22Rv1 (cell line): ENCODE measurements at regions not wholly inside any gene's neighbourhood (a gene's known extent, or its start where the extent isn't known, plus 50 kb on each side); places are given as distances from the start of the nearest gene placed in this dataset.

ENCODE experiments used
- CTCF ChIP-seq: fragments of 450-650 bp; IDR thresholded peaks from 2 replicates; pipeline ENCODE4 v1.5.1; 2017; ENCODE audit warnings: mild to moderate bottlenecking
- ZFX ChIP-seq: fragments of 450-650 bp; IDR thresholded peaks from 2 replicates; pipeline ENCODE4 v1.6.1; 2017; ENCODE audit warnings: antibody characterized with exemption, borderline replicate concordance

- TF ChIP-seq CTCF: no peak
- TF ChIP-seq ZFX: no peak
These were observed 85.8 kb upstream of the IFNE start for GRCh38 chr9:21567926-21568325.
